ENCODE measurements at regions not wholly inside any gene's neighbourhood (a gene's known extent, or its start where the extent isn't known, plus 50 kb on each side); places are given as distances from the start of the nearest gene placed in this dataset.

- no peak for TF ChIP-seq REST (IDR thresholded peaks at IDR 0.05; ENCODE audit: insufficient read depth in 1 of 2, low read depth in 2 of 2, low read length in 2 of 2)
- TF ChIP-seq POLR2AphosphoS5 (IDR thresholded peaks at IDR 0.05; ENCODE audit: low read depth, low read length) = no peak
- TF ChIP-seq FOXP2 (optimal IDR thresholded peaks at IDR 0.05; ENCODE audit: borderline replicate concordance, extremely low read depth, extremely low read length, insufficient read depth) = no peak
- TF ChIP-seq SIN3A (IDR thresholded peaks at IDR 0.05; ENCODE audit: borderline replicate concordance, insufficient read depth, low read length) = no peak
- no peak for TF ChIP-seq TAF1 (IDR thresholded peaks at IDR 0.05; ENCODE audit: borderline replicate concordance, insufficient read depth, low read length)
These were observed 142.6 kb upstream of the ALKAL2 start for GRCh38 chr2:430291-431040.

DNA sequence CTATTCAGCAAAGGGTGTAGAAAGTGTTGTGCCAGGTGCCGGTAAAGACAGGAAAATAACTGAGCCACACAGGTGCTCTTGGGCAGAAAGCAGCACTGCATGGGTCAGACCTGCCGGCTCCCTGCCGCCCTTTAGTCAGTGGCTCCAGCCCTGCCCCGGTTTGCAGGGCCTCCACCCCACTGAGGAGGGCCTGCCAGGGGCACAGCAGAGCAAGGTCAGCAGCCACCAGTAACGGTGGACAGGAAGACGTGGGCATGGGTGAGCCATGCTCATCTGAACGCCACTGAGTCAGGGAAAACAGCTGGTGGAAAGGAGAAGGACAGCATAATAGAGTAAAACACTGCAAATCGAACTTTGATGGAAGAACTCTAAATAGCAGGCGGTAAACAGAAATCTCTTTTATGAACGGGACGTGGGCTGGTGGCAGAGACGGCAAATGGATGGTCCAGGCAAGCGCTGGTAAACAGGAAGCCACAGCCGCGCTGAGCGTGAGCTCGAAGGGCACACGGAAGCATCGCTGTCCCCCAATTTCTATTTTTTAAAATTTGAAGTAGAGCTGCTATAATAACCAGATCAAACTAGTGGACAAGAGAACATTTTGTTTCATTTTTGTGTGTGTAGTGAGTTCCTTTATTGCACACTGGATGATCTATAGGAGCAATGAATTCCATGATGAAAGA, 141.8 kb upstream of the ALKAL2 start:
- TF ChIP-seq REST (IDR thresholded peaks at IDR 0.05; ENCODE audit: insufficient read depth in 1 of 2, low read depth in 2 of 2, low read length in 2 of 2) (no peak), TAF1 (IDR thresholded peaks at IDR 0.05; ENCODE audit: borderline replicate concordance, insufficient read depth, low read length) (no peak), POLR2AphosphoS5 (IDR thresholded peaks at IDR 0.05; ENCODE audit: low read depth, low read length) (no peak), SIN3A (IDR thresholded peaks at IDR 0.05; ENCODE audit: borderline replicate concordance, insufficient read depth, low read length) (no peak), FOXP2 (optimal IDR thresholded peaks at IDR 0.05; ENCODE audit: borderline replicate concordance, extremely low read depth, extremely low read length, insufficient read depth) (no peak)

DNA sequence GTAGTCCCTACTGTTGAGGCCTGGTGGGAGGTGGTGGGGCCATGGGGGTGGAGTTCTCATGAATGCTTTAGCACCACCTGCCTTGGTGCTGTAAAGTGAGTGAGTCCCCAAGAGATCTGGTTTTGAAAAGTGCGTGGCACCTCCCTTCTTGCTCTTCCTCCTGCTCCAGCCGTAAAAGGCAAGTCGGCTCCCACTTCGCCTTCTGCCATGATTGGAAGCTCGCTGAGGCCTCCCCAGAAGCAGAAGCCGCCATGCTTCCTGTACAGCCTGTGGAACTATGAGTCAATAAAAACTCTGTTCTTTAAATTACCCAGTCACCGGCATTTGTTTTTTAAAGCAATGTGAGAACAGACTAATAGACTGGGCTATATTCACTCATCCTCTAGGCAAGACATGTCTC, 141.3 kb upstream of the ALKAL2 start:
- no peak for TF ChIP-seq POLR2AphosphoS5 (IDR thresholded peaks at IDR 0.05; ENCODE audit: low read depth, low read length)
- TF ChIP-seq REST (IDR thresholded peaks at IDR 0.05; ENCODE audit: insufficient read depth in 1 of 2, low read depth in 2 of 2, low read length in 2 of 2) = no peak
- no peak for TF ChIP-seq SIN3A (IDR thresholded peaks at IDR 0.05; ENCODE audit: borderline replicate concordance, insufficient read depth, low read length)
- no peak for TF ChIP-seq FOXP2 (optimal IDR thresholded peaks at IDR 0.05; ENCODE audit: borderline replicate concordance, extremely low read depth, extremely low read length, insufficient read depth)
- no peak for TF ChIP-seq TAF1 (IDR thresholded peaks at IDR 0.05; ENCODE audit: borderline replicate concordance, insufficient read depth, low read length)

DNA sequence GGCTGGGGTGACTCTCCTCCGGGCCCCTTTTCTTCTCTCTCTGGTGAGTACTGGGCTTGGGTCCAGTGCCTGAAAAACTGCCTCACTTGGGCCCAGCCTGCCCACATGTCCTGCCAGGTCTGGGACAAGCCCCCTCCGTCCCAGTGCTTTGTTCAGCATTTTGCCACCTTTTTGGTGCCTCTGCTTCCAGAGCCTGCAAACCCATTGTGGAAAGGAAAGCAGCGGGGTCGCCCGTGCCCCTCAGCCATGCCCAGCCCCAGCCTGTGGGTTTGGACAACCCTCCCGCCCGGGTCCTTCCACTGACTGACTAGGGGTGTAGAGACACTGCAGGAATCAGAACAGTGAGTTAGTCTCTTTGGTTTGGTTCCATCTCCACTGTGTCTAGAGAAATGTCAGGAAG, 140.7 kb upstream of the ALKAL2 start:
- TF ChIP-seq SIN3A (IDR thresholded peaks at IDR 0.05; ENCODE audit: borderline replicate concordance, insufficient read depth, low read length) = no peak
- TF ChIP-seq POLR2AphosphoS5 (IDR thresholded peaks at IDR 0.05; ENCODE audit: low read depth, low read length) = no peak
- no peak for TF ChIP-seq REST (IDR thresholded peaks at IDR 0.05; ENCODE audit: insufficient read depth in 1 of 2, low read depth in 2 of 2, low read length in 2 of 2)
- TF ChIP-seq TAF1 (IDR thresholded peaks at IDR 0.05; ENCODE audit: borderline replicate concordance, insufficient read depth, low read length) = no peak
- no peak for TF ChIP-seq FOXP2 (optimal IDR thresholded peaks at IDR 0.05; ENCODE audit: borderline replicate concordance, extremely low read depth, extremely low read length, insufficient read depth)

All from PFSK-1 (cell line).